Spleen (tissue), 7 donors: ENCODE measurements at regions not wholly inside any gene's neighbourhood (a gene's known extent, or its start where the extent isn't known, plus 50 kb on each side); places are given as distances from the start of the nearest gene placed in this dataset.

Experiments
- POLR2AphosphoS5 ChIP-seq, 3 donors: sonication (generic); formaldehyde crosslinking; IDR thresholded peaks; one replicate each; pipeline ENCODE4 v1.5.1; 2017; ENCODE audit warnings: antibody characterized with exemption in 3 of 3
- TF ChIP-seq, protein P1 (sequence below), 11 experiments: fragments of 200-600 bp in 7 of 11; fragments of 450-650 bp in 4 of 11; sonication (generic) in 4 of 11; IDR thresholded peaks in 8 of 11; conservative IDR thresholded peaks in 3 of 11; 1 replicate in 7 of 11; 2 replicates in 4 of 11; pipeline versions ENCODE4 v1.4.0 to v1.8.0; 2016 to 2021; ENCODE audit warnings: antibody characterized with exemption in 11 of 11, inconsistent platforms in 4 of 11, mild to moderate bottlenecking in 1 of 11
- donor health status: DM: no; HTN: no; CAD: no; lungs with moderate emphysema.
- donor health status: DM: no; HTN: no; CAD: no.
- donor health status: DM: no; HTN: no; CAD: no.

DNA sequence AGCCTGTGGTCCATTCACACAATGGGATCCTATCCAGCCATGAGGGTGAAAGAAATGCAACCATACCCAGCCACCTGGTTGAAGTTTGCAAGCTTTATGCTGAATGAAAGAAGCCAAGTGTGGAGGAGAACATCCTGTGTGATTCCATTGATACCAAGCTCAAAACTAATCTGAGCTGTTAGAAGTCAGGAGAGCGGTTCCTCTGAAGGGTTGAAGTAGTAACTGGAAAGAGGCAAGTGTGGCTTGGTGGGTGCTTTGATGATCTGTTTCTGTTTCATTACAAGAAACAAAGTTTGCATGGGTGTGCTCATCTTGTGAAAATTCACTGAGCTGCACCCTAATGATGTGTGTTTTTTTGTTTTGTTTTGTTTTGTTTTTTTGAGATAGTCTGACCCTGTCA, 99.4 kb downstream of the SALL1 start:
- TF ChIP-seq POLR2AphosphoS5 (IDR thresholded peaks at IDR 0.05): no peak
- TF ChIP-seq, protein P1, sequence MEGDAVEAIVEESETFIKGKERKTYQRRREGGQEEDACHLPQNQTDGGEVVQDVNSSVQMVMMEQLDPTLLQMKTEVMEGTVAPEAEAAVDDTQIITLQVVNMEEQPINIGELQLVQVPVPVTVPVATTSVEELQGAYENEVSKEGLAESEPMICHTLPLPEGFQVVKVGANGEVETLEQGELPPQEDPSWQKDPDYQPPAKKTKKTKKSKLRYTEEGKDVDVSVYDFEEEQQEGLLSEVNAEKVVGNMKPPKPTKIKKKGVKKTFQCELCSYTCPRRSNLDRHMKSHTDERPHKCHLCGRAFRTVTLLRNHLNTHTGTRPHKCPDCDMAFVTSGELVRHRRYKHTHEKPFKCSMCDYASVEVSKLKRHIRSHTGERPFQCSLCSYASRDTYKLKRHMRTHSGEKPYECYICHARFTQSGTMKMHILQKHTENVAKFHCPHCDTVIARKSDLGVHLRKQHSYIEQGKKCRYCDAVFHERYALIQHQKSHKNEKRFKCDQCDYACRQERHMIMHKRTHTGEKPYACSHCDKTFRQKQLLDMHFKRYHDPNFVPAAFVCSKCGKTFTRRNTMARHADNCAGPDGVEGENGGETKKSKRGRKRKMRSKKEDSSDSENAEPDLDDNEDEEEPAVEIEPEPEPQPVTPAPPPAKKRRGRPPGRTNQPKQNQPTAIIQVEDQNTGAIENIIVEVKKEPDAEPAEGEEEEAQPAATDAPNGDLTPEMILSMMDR (IDR thresholded peaks at IDR 0.05 in 8 of 11, conservative IDR thresholded peaks at IDR 0.05 in 3 of 11): no peak
